GM23248 (cell line): ENCODE measurements at regions not wholly inside any gene's neighbourhood (a gene's known extent, or its start where the extent isn't known, plus 50 kb on each side); places are given as distances from the start of the nearest gene placed in this dataset.
"Not testable (repeated sequence)": the region's sequence is repeated elsewhere in the genome, so short reads cannot be mapped to it uniquely, and the experiment has no call there.

Experiments used
- DNase-seq: peaks from one replicate; pipeline ENCODE4 v3.0.0-alpha.2; 2015
- H2AFZ ChIP-seq: fragments of 200-600 bp; sonication (generic); 2 replicates; pipeline ENCODE4 v1.6.1; 2016; ENCODE audit warnings: antibody characterized with exemption
- H3F3A ChIP-seq: fragments of 200-600 bp; sonication (generic); 2 replicates; pipeline ENCODE4 v1.6.1; 2016; ENCODE audit warnings: mild to moderate bottlenecking, antibody characterized with exemption, mixed run types; ENCODE audit not compliant: insufficient read depth
- H3K27ac ChIP-seq: fragments of 200-600 bp; sonication (generic); 2 replicates; pipeline ENCODE4 v1.5.1; 2016; ENCODE audit warnings: mild to moderate bottlenecking
- H3K27me3 ChIP-seq: fragments of 200-600 bp; sonication (generic); replicated peaks from 2 replicates; pipeline ENCODE4 v1.6.1; 2016; ENCODE audit warnings: mild to moderate bottlenecking; ENCODE audit not compliant: insufficient read depth
- H3K36me3 ChIP-seq: fragments of 200-600 bp; sonication (generic); 2 replicates; pipeline ENCODE4 v1.6.1; 2016; ENCODE audit warnings: low read depth, mild to moderate bottlenecking
- H3K4me1 ChIP-seq: fragments of 200-600 bp; sonication (generic); 2 replicates; pipeline ENCODE4 v1.6.1; 2016; ENCODE audit warnings: mild to moderate bottlenecking; ENCODE audit not compliant: insufficient read depth
- H3K4me2 ChIP-seq: fragments of 200-600 bp; sonication (generic); one replicate; pipeline ENCODE4 v1.6.1; 2016; ENCODE audit warnings: mild to moderate bottlenecking; ENCODE audit not compliant: unreplicated experiment
- H3K4me3 ChIP-seq: fragments of 200-600 bp; sonication (generic); 2 replicates; pipeline ENCODE4 v1.5.1; 2016; ENCODE audit warnings: mild to moderate bottlenecking
- H3K79me2 ChIP-seq: fragments of 200-600 bp; sonication (generic); 2 replicates; pipeline ENCODE4 v1.6.1; 2016; ENCODE audit warnings: mild to moderate bottlenecking; ENCODE audit not compliant: insufficient read depth
- H3K9ac ChIP-seq: fragments of 200-600 bp; sonication (generic); 2 replicates; pipeline ENCODE4 v1.6.1; 2016; ENCODE audit warnings: mild to moderate bottlenecking
- H3K9me2 ChIP-seq: fragments of 200-600 bp; sonication (generic); 2 replicates; pipeline ENCODE4 v1.6.1; 2016; ENCODE audit warnings: mixed run types, mild to moderate bottlenecking, moderate library complexity; ENCODE audit not compliant: insufficient read depth
- H3K9me3 ChIP-seq: fragments of 200-600 bp; sonication (generic); one replicate; pipeline ENCODE4 v1.6.1; 2017; ENCODE audit warnings: low read depth
- H4K20me1 ChIP-seq: fragments of 200-600 bp; sonication (generic); 2 replicates; pipeline ENCODE4 v1.6.0; 2016; ENCODE audit not compliant: insufficient read depth
- EZH2 ChIP-seq: fragments of 200-600 bp; sonication (generic); IDR thresholded peaks from 2 replicates; pipeline ENCODE4 v1.6.1; 2018; ENCODE audit warnings: antibody characterized with exemption, mild to moderate bottlenecking; ENCODE audit not compliant: insufficient read depth, poor library complexity, severe bottlenecking
- EZH2phosphoT487 ChIP-seq: fragments of 200-600 bp; sonication (generic); IDR thresholded peaks from 2 replicates; pipeline ENCODE4 v1.6.1; 2018; ENCODE audit warnings: antibody characterized with exemption, moderate library complexity, mild to moderate bottlenecking, low read depth; ENCODE audit not compliant: insufficient read depth
- WGBS, 2 experiments: methylation state at CpG; one replicate each; pipeline ENCODE4 v1.1.6; 2015 to 2017; ENCODE audit warnings: low lambda C conversion rate in 2 of 2, low coverage in 1 of 2; ENCODE audit errors: missing lambda C conversion rate in 2 of 2; 5-methylcytosine and 5-hydroxymethylcytosine counted together
- in situ Hi-C: fragments of 300-500 bp; cut with MboI; formaldehyde crosslinking; loops from 2 replicates; pipeline ENCODE4 v1.15.0; 2020

DNA sequence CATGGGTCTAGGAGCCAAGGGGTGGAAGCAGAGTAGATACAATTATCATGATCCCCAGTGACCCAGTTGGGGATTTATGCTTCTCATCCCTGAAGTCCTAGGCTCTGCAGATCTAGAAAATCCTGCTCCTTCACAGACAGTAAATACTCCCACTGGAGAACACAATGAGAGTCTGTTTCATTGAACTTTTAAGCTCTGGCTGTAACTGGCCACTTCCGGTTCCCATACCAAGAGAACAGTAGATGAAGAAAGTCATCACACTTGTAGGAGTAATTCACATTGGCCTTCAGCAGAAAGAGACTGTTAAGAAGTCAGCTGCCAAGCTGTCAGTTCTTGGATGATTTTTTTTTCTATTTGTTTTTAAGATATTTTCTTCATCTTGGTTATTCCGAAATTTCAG, 597.1 kb downstream of the ACTL7B start:
- H3K4me2 ChIP-seq, result no peak overlapping the region
- H3K9me2 ChIP-seq, result no peaks in the 10 kb centered on the region
- no peaks in the 10 kb centered on the region for H3K36me3 ChIP-seq
- TF ChIP-seq EZH2phosphoT487 (no peak), EZH2 (no peak)
- H2AFZ ChIP-seq, result no peak overlapping the region
- no peaks in the 10 kb centered on the region for H3K27me3 ChIP-seq
- peaks cover 9% of the 10 kb centered on the region for H3K4me1 ChIP-seq
- in situ Hi-C loops, result no loop called here
- no peak overlapping the region for H3K27ac ChIP-seq
- no peak for DNase-seq
- H3K9me3 ChIP-seq, result no peaks in the 10 kb centered on the region
- H4K20me1 ChIP-seq, result no peaks in the 10 kb centered on the region
- H3F3A ChIP-seq, result peaks cover 15% of the 10 kb centered on the region; the same call in 1 of the 2 replicates
- no peaks in the 10 kb centered on the region for H3K79me2 ChIP-seq
- H3K9ac ChIP-seq, result no peak overlapping the region
- WGBS, 2 experiments, result 78 to 80% methylated on average over 2 of the region's 2 CpGs
- no peak overlapping the region for H3K4me3 ChIP-seq

DNA sequence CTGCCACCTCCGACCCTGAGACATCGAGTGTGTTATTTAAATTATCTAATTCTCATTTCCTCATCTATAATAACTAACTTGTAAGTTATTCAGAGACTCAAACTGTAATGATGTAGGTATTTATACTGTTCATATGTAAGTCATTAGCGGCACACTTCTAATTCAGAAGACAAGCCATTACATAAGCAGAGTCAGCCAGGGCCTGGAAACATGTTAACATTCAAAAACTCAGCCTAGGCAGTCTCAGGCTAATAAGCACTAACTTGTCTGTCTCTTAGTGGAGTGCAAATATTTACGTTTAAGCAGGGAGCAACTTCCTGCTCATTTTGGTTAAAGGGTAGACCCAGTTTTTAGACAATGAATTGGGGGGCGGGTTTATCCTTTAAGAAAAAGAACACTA, 598.4 kb downstream of the ACTL7B start:
- TF ChIP-seq EZH2 (no peak), EZH2phosphoT487 (no peak)
- in situ Hi-C loops, result no loop called here
- Histone ChIP-seq H3K36me3 (no peaks in the 10 kb centered on the region), H3K27me3 (no peaks in the 10 kb centered on the region), H4K20me1 (no peaks in the 10 kb centered on the region), H3K27ac (no peak overlapping the region), H3F3A (peaks cover 15% of the 10 kb centered on the region; the same call in 1 of the 2 replicates), H3K4me1 (peaks cover 9% of the 10 kb centered on the region), H3K9me3 (no peaks in the 10 kb centered on the region), H2AFZ (0 out of 2 replicates have a peak overlapping the region, but pooled peaks have one; percentile 27), H3K9ac (no peak overlapping the region), H3K4me3 (no peak overlapping the region), H3K79me2 (no peaks in the 10 kb centered on the region), H3K4me2 (no peak overlapping the region), H3K9me2 (no peaks in the 10 kb centered on the region)
- 15 to 23% methylated on average over 5 of the region's 5 CpGs for WGBS, 2 experiments
- peak; percentile 51 for DNase-seq

DNA sequence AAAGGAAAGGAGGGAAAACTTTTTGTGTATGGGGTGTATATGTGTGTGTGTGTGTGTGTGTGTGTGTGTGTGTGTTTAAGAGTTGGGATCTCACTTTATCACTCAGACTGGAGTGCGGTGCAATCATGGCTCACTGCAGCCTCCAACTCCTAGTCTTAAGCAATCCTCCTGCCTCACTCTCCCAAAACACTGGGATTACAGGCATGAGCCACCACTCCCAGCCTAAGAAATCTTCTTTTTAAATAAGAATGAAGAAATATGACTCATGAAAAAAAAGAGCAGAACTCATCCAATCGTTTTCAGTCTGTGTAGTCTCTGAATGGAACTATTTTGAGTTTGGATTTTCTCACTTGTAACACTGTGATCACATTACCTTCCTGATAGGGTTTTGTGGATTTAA, 601.5 kb downstream of the ACTL7B start:
- in situ Hi-C loops, result no loop called here
- peaks cover 15% of the 10 kb centered on the region; the same call in 1 of the 2 replicates for H3F3A ChIP-seq

DNA sequence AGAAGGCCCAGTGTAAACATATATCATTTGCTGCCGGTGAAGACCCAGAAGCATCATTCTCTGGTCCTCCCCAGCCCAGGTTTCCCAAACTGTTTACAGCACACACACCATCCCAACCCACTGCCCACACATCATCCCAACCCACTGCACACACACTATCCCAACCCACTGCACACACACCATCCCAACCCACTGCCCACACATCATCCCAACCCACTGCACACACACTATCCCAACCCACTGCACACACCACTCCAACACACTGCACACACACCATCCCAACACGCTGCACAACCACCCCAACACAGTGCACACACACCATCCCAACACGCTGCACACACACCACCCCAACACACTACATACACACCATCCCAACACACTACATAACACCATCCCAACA, 608.4 kb downstream of the ACTL7B start:
- WGBS, 2 experiments, result 90 to 93% methylated on average over 3 of the region's 3 CpGs
- H3K9me2 ChIP-seq, H3K9me3 ChIP-seq, H3K4me2 ChIP-seq, H3K27ac ChIP-seq, in situ Hi-C loops, H3K4me1 ChIP-seq, H3K27me3 ChIP-seq, H3K4me3 ChIP-seq, H4K20me1 ChIP-seq, H3K36me3 ChIP-seq, H3K9ac ChIP-seq, H3F3A ChIP-seq, DNase-seq, H2AFZ ChIP-seq, H3K79me2 ChIP-seq: not testable (repeated sequence)

More for the DNA sequence above, 601.5 kb downstream of the ACTL7B start:
- H2AFZ ChIP-seq, result no peak overlapping the region
- H3K4me1 ChIP-seq, result peaks cover 9% of the 10 kb centered on the region
- peak; percentile 70 for DNase-seq
- no peak for TF ChIP-seq EZH2
- TF ChIP-seq EZH2phosphoT487, result no peak
- no peaks in the 10 kb centered on the region for H3K9me3 ChIP-seq
- no peaks in the 10 kb centered on the region for H3K9me2 ChIP-seq
- no peak overlapping the region for H3K27ac ChIP-seq
- no peaks in the 10 kb centered on the region for H3K79me2 ChIP-seq
- no peaks in the 10 kb centered on the region for H4K20me1 ChIP-seq
- no peak overlapping the region for H3K4me2 ChIP-seq
- no peaks in the 10 kb centered on the region for H3K36me3 ChIP-seq
- H3K9ac ChIP-seq, result no peak overlapping the region
- H3K27me3 ChIP-seq, result no peaks in the 10 kb centered on the region
- H3K4me3 ChIP-seq, result no peak overlapping the region
- WGBS, 2 experiments, result 19 to 41% methylated on average over 2 of the region's 2 CpGs

DNA sequence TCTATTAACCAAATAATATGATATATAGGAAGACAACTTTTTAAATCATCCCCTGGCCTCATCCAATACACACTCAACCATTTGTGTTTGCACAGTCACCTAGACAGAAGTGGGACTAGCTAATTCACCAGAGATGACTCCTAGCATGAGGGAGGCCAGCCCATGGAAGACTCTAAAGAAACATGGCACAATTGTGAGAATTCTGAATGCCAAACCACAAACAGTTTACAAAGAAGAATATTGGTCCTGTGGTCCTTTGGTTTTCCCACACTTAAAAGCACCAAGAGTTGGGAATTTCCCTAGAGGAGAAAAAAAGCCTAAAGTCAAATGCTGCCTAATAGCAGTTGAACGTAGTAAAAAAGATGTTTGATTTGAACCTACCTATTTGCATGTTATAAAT, 609.9 kb downstream of the ACTL7B start:
- Histone ChIP-seq H3K4me2 (no peak overlapping the region), H3K27me3 (no peaks in the 10 kb centered on the region), H3K9ac (no peak overlapping the region), H3K27ac (no peak overlapping the region), H3K9me3 (no peaks in the 10 kb centered on the region), H3K79me2 (no peaks in the 10 kb centered on the region), H3K4me3 (no peak overlapping the region), H3K4me1 (no peaks in the 10 kb centered on the region), H3K36me3 (no peaks in the 10 kb centered on the region), H3K9me2 (no peaks in the 10 kb centered on the region), H3F3A (no peaks in the 10 kb centered on the region), H2AFZ (no peak overlapping the region), H4K20me1 (no peaks in the 10 kb centered on the region)
- WGBS, 2 experiments, result 92 to 97% methylated on average over 1 of the region's 1 CpG
- no peak for DNase-seq
- in situ Hi-C loops, result no loop called here
- TF ChIP-seq EZH2 (no peak), EZH2phosphoT487 (no peak)
